ENCODE measurements at regions not wholly inside any gene's neighbourhood (a gene's known extent, or its start where the extent isn't known, plus 50 kb on each side); places are given as distances from the start of the nearest gene placed in this dataset.
"Not testable (repeated sequence)": the region's sequence is repeated elsewhere in the genome, so short reads cannot be mapped to it uniquely, and the experiment has no call there.

DNA sequence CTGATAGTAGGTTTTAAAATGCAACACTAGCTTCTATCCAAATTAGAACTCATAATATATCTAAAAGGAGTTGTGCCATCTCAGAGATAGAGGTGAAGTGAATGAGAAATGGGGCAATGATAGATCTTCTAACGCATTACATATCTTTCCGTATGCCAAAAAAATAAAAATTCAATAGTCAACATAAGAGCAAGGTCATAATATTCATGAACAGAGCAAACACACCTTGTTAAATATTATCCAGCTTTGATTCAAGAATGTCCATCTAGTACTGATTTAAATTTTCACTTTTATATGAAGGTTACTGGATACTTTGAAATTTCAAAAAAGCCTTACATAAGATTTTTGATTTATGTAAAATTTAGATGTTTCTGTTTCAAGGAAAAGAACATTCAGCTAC lies 554.5 kb downstream of the NSUN3 start:
- Histone ChIP-seq H3K9me3 (ENCODE audit: control insufficient read depth, insufficient read depth, low read length) (no peaks in the 10 kb centered on the region), H3K27me3 (ENCODE audit: control insufficient read depth, insufficient read depth, low read length) (no peaks in the 10 kb centered on the region), H3K36me3 (ENCODE audit: control insufficient read depth, insufficient read depth, low read length) (no peaks in the 10 kb centered on the region), H3K4me1 (ENCODE audit: control insufficient read depth, insufficient read depth, low read length) (no peaks in the 10 kb centered on the region), H3K4me3 (ENCODE audit: low read depth, low read length) (no peak overlapping the region), H3K9ac (ENCODE audit: low read depth, low read length) (no peak overlapping the region)

DNA sequence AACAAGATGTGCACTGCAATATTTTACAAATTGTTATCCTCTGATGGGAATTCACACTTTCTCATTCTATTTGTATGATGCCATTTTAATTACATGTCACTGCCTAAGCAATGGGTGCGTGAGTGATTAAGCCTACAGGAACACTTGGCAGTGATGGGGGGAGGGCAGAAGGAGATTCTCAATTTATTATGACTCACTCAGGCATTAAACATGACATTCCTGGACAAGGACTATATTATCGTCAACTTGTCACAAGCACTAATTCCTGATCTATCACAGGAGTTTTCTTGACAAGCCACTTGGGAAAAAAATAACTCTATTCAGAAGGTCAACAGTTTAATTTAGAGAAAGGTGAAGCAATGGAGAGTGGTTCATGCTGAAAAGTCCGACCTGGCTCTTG lies 556.8 kb downstream of the NSUN3 start:
- Histone ChIP-seq H3K27me3 (ENCODE audit: control insufficient read depth, insufficient read depth, low read length) (no peaks in the 10 kb centered on the region), H3K4me1 (ENCODE audit: control insufficient read depth, insufficient read depth, low read length) (no peaks in the 10 kb centered on the region), H3K4me3 (ENCODE audit: low read depth, low read length) (no peak overlapping the region), H3K9ac (ENCODE audit: low read depth, low read length) (no peak overlapping the region), H3K9me3 (ENCODE audit: control insufficient read depth, insufficient read depth, low read length) (no peaks in the 10 kb centered on the region), H3K36me3 (ENCODE audit: control insufficient read depth, insufficient read depth, low read length) (no peaks in the 10 kb centered on the region)

DNA sequence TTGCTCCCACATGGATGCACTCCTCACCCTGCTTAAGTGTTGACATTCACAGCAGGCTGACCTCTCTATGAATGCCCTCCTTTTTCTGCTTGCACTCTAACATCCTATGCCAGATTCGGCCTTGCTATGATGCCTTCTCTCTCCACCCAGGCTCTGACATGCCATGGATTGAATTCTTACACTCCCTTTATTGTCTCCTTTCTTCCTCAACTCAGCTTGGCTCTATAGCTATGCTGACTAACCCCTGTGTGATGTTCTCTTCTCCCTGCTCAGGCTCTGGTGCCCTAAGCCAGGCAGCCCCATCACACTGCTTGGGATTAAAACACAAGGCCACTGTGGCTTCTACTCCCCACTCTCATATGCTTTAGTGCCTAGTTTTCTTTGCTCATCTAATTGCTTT lies 563.7 kb downstream of the NSUN3 start:
- Histone ChIP-seq H3K9me3 (ENCODE audit: control insufficient read depth, insufficient read depth, low read length) (no peaks in the 10 kb centered on the region), H3K27me3 (ENCODE audit: control insufficient read depth, insufficient read depth, low read length) (no peaks in the 10 kb centered on the region), H3K36me3 (ENCODE audit: control insufficient read depth, insufficient read depth, low read length) (no peaks in the 10 kb centered on the region), H3K4me3 (ENCODE audit: low read depth, low read length) (no peak overlapping the region), H3K9ac (ENCODE audit: low read depth, low read length) (no peak overlapping the region), H3K4me1 (ENCODE audit: control insufficient read depth, insufficient read depth, low read length) (no peaks in the 10 kb centered on the region)

DNA sequence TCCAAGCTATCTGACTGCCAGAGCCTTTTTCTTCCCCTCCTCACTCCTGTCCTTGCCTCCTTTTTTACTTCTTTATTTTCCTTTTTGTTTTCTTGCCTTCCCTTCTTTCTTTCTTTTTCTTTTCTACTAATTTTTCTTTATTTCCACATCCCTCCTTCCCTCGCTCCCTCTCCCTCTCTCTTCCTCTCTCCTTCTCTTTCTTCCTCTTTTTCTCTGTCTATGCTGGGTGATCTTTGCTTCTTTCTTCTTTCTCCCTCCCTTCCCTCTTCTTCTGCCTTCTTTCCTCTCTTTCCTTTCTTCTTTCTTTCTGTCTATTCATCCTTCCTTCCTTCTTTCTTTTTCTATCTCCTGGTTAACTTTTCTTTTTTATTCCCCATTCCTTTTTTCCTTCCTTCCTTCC lies 564.8 kb downstream of the NSUN3 start:
- no peaks in the 10 kb centered on the region for H3K36me3 ChIP-seq (ENCODE audit: control insufficient read depth, insufficient read depth, low read length)
- no peak overlapping the region for H3K9ac ChIP-seq (ENCODE audit: low read depth, low read length)

DNA sequence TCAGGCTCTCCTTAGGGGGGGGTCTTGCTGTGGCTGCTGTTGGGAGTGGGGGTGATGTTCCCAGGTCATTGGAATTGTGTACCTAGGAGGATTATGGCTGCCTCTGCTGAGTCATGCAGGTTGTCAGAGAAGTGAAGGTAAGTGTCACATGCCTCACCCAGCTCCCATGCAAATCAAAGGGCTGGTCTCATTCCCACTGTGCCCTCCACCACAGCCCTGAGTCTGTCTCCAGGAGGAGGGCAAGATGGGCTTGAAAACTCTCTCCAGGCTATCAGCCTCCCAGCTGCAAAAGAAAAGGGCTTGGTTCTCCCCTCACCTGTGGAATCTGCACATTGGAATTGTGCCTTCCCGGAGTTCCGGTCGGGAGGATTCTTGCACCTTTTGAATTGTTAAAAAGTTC lies 580.5 kb downstream of the NSUN3 start:
- Histone ChIP-seq H3K9ac (ENCODE audit: low read depth, low read length) (no peak overlapping the region), H3K36me3 (ENCODE audit: control insufficient read depth, insufficient read depth, low read length) (no peaks in the 10 kb centered on the region), H3K27me3 (ENCODE audit: control insufficient read depth, insufficient read depth, low read length) (no peaks in the 10 kb centered on the region), H3K4me3 (ENCODE audit: low read depth, low read length) (no peak overlapping the region), H3K4me1 (ENCODE audit: control insufficient read depth, insufficient read depth, low read length) (no peaks in the 10 kb centered on the region), H3K9me3 (ENCODE audit: control insufficient read depth, insufficient read depth, low read length) (no peaks in the 10 kb centered on the region)

More for the DNA sequence above, 564.8 kb downstream of the NSUN3 start:
- no peaks in the 10 kb centered on the region for H3K27me3 ChIP-seq (ENCODE audit: control insufficient read depth, insufficient read depth, low read length)
- no peak overlapping the region for H3K4me3 ChIP-seq (ENCODE audit: low read depth, low read length)
- H3K4me1 ChIP-seq (ENCODE audit: control insufficient read depth, insufficient read depth, low read length), result no peaks in the 10 kb centered on the region
- H3K9me3 ChIP-seq (ENCODE audit: control insufficient read depth, insufficient read depth, low read length), result no peaks in the 10 kb centered on the region

DNA sequence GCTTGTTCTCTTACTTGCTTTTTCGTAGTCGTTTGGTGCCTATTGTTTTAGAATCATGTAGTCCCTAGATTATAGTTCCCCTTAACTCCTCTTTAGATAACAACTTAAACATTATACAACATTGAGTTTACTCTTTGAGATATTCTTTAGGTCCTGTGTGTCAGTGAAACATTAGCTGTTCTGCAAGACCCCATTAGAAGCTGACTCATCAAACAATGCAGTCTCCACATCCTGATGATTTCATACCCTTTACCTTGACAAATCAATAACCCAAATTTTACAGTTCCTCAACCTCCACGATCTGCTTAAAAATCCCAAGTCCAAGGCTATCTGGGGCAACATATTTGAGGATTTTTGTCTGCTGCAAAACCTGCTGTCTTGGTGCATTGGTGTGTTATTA lies 582.9 kb downstream of the NSUN3 start:
- H3K9me3 ChIP-seq (ENCODE audit: control insufficient read depth, insufficient read depth, low read length), result no peaks in the 10 kb centered on the region
- no peak overlapping the region for H3K4me3 ChIP-seq (ENCODE audit: low read depth, low read length)
- H3K36me3 ChIP-seq (ENCODE audit: control insufficient read depth, insufficient read depth, low read length), result no peaks in the 10 kb centered on the region
- no peaks in the 10 kb centered on the region for H3K27me3 ChIP-seq (ENCODE audit: control insufficient read depth, insufficient read depth, low read length)
- H3K9ac ChIP-seq (ENCODE audit: low read depth, low read length), result no peak overlapping the region
- H3K4me1 ChIP-seq (ENCODE audit: control insufficient read depth, insufficient read depth, low read length), result no peaks in the 10 kb centered on the region

DNA sequence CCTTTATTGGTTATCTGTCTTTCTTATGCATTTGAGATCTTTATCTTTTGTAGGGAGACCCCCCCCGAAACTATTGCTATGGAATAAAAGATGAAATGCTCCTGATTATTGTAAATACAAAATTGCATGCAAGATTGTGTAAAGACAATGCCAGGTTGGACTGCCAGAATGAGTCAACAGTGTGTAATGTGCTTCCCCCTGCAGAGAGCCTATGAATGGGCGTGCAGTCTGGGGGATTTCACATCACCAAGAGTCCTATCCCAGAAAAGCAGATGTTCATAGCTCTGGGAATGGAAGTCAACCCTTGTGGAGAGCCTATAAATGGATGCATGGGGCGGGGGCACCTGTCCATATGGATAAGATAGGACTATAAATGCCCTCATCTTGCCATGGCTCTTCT lies 584.3 kb downstream of the NSUN3 start:
- no peaks in the 10 kb centered on the region for H3K36me3 ChIP-seq (ENCODE audit: control insufficient read depth, insufficient read depth, low read length)
- H3K4me1 ChIP-seq (ENCODE audit: control insufficient read depth, insufficient read depth, low read length), result no peaks in the 10 kb centered on the region
- H3K27me3 ChIP-seq (ENCODE audit: control insufficient read depth, insufficient read depth, low read length), result no peaks in the 10 kb centered on the region
- H3K9me3 ChIP-seq (ENCODE audit: control insufficient read depth, insufficient read depth, low read length), result no peaks in the 10 kb centered on the region
- H3K4me3 ChIP-seq (ENCODE audit: low read depth, low read length), result no peak overlapping the region
- no peak overlapping the region for H3K9ac ChIP-seq (ENCODE audit: low read depth, low read length)

DNA sequence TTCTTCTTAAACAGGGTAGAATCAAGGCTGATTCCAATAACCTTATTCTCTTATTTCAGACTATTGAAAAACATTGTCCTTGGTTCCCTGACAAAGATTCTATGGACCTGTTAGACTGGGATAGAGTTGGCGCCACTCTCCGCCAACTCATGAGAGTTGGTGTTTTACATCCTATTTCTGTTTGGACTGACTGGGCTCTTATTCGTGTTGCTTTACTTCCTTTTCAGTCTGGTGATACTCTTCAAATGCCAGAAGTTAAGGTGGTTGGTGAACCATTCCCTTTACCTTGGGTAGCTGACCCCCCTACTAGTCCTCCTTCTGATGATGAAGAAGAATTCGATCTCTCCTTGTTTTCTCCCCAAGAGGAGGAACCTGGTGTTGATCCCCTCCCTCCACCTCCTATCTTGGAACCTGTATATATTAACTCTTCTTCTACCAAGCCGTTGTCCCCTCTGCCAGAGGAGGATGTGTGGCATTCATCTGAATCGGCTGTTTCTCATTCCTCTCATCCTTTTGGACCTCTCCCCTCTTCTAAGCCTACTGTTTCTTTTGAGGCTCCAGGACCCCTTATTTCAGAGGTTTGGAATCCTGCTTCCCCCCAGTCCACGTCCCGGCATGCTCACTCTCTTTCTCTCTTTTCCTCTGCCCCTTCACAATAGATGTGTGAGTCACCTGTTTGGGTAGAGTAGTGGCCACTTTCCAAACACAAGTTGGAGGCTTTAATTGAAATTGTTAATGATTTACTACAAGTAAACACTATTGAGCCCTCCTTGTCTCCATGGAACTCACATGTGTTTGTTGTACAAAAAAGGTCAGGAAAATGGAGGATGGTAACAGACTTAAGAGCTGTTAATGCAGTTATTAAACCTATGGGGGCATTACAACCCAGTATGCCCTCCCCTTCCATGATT lies 585.7 kb downstream of the NSUN3 start:
- not testable (repeated sequence) for H3K36me3 ChIP-seq (ENCODE audit: control insufficient read depth, insufficient read depth, low read length); H3K27me3 ChIP-seq (ENCODE audit: control insufficient read depth, insufficient read depth, low read length); H3K4me1 ChIP-seq (ENCODE audit: control insufficient read depth, insufficient read depth, low read length); H3K9me3 ChIP-seq (ENCODE audit: control insufficient read depth, insufficient read depth, low read length); H3K9ac ChIP-seq (ENCODE audit: low read depth, low read length); H3K4me3 ChIP-seq (ENCODE audit: low read depth, low read length)

DNA sequence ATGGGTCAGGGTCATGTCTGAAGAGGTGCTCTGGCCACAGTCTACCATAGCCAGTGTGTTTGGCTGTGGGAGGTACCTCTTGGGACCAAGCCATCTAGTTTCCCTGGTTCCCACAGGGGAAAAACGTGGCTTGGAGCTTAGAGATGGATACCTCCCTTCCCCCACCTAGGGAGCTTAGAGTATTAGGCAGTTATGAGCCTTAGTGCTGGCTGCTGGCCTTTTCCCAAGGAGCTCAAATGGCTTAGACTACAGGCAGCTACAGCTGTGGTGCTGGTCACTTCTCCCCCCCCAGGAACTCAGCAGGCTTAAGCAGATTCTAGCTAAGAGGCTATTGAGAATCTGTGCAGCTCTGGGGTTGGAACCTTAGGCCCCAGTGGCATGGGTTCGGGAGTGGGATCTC lies 591.2 kb downstream of the NSUN3 start:
- Histone ChIP-seq H3K9ac (ENCODE audit: low read depth, low read length) (no peak overlapping the region), H3K27me3 (ENCODE audit: control insufficient read depth, insufficient read depth, low read length) (no peaks in the 10 kb centered on the region), H3K4me1 (ENCODE audit: control insufficient read depth, insufficient read depth, low read length) (no peaks in the 10 kb centered on the region), H3K4me3 (ENCODE audit: low read depth, low read length) (no peak overlapping the region), H3K36me3 (ENCODE audit: control insufficient read depth, insufficient read depth, low read length) (no peaks in the 10 kb centered on the region), H3K9me3 (ENCODE audit: control insufficient read depth, insufficient read depth, low read length) (no peaks in the 10 kb centered on the region)

DNA sequence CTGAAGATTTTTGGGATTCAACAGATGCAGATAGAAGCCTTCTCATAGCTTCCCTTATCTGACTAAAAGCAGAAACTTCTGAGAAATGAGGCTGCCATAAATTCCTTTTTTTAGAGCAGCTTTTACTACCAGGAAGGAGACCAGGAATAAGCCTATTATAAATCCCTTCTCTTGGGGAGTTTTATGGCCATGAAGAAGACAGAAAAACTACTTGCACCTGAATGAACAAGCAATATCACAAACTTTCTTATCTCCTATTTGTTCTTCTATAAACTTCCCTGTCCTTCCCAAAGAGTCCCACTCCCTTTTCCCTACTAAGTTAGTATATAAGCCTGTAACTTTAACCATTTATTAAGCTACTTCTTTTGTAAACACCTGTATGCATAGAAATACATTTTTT lies 603.1 kb downstream of the NSUN3 start:
- Histone ChIP-seq H3K4me1 (ENCODE audit: control insufficient read depth, insufficient read depth, low read length) (no peaks in the 10 kb centered on the region), H3K9me3 (ENCODE audit: control insufficient read depth, insufficient read depth, low read length) (no peaks in the 10 kb centered on the region), H3K27me3 (ENCODE audit: control insufficient read depth, insufficient read depth, low read length) (no peaks in the 10 kb centered on the region), H3K4me3 (ENCODE audit: low read depth, low read length) (no peak overlapping the region), H3K9ac (ENCODE audit: low read depth, low read length) (no peak overlapping the region), H3K36me3 (ENCODE audit: control insufficient read depth, insufficient read depth, low read length) (no peaks in the 10 kb centered on the region)

DNA sequence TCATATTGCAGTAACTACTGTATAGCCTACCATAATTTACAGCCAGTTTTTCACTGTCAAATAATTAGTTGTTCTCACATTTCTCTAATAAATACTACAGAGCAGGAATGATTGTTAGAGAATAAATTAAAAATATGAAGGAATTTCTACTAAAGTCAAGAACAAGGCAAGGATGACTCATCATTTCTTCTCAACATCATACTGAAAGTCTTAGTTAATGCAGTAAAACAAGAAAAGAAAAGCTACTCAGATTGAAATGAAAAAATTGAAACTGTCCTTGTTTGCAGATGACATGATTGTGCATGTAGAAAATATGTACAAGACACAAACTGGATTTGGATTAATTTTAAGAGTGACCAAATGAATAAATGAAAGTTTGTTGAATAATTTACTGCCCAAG lies 608.2 kb downstream of the NSUN3 start:
- no peaks in the 10 kb centered on the region for H3K9me3 ChIP-seq (ENCODE audit: control insufficient read depth, insufficient read depth, low read length)
- H3K4me3 ChIP-seq (ENCODE audit: low read depth, low read length), result no peak overlapping the region
- H3K4me1 ChIP-seq (ENCODE audit: control insufficient read depth, insufficient read depth, low read length), result no peaks in the 10 kb centered on the region
- no peak overlapping the region for H3K9ac ChIP-seq (ENCODE audit: low read depth, low read length)
- H3K27me3 ChIP-seq (ENCODE audit: control insufficient read depth, insufficient read depth, low read length), result no peaks in the 10 kb centered on the region
- H3K36me3 ChIP-seq (ENCODE audit: control insufficient read depth, insufficient read depth, low read length), result no peaks in the 10 kb centered on the region

DNA sequence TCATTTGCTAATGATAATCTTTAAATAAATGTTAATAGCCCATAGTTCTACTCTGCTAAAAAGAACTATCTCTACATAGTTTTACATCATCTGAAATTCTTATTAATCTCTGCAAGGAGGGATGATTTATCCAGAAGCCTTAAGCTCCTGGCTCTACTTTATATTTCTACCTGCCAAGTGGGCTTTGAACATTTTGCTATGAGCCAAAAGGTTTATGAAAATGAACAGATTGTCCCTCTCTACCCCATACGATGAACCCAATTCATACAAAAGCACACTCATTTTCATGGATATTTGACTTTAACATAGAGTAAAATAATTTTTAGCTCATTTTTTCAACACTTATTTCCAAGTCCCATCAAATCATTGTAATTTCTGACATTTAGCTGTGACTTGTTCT lies 611.0 kb downstream of the NSUN3 start:
- H3K27me3 ChIP-seq (ENCODE audit: control insufficient read depth, insufficient read depth, low read length), result no peaks in the 10 kb centered on the region
- H3K4me3 ChIP-seq (ENCODE audit: low read depth, low read length), result no peak overlapping the region
- no peaks in the 10 kb centered on the region for H3K36me3 ChIP-seq (ENCODE audit: control insufficient read depth, insufficient read depth, low read length)
- H3K9me3 ChIP-seq (ENCODE audit: control insufficient read depth, insufficient read depth, low read length), result no peaks in the 10 kb centered on the region
- no peak overlapping the region for H3K9ac ChIP-seq (ENCODE audit: low read depth, low read length)
- no peaks in the 10 kb centered on the region for H3K4me1 ChIP-seq (ENCODE audit: control insufficient read depth, insufficient read depth, low read length)
